HCT116 (cell line): ENCODE measurements at regions not wholly inside any gene's neighbourhood (a gene's known extent, or its start where the extent isn't known, plus 50 kb on each side); places are given as distances from the start of the nearest gene placed in this dataset.

Experiments
- ATAC-seq: fragments of 200-7000 bp; cut with Tn5 transposase; 2 replicates; pipeline ENCODE4 v1.9.1; 2020; ENCODE audit warnings: mild to moderate bottlenecking, moderate library complexity
- BruUV-seq: library from RNA; stranded (reverse); fragments of 400-500 nt; replicated peaks from 2 replicates; lab custom pipeline; 2021; lab: Mats Ljungman, UMichigan
- CTCF ChIA-PET: fragments of 300-600 bp; sonication (Branson Sonifier 250); formaldehyde crosslinking; loops from one replicate; lab custom pipeline; 2021; ENCODE audit warnings: antibody characterized with exemption; lab: Charles Lee
- POLR2A ChIA-PET: fragments of 300-600, 350-600 bp; sonication (Branson Sonifier 250); formaldehyde crosslinking; loops from one replicate; lab custom pipeline; 2021; ENCODE audit warnings: antibody characterized with exemption; lab: Charles Lee
- RAD21 ChIA-PET, 2 experiments: fragments of 300-600 bp; sonication (Branson Sonifier 250); formaldehyde crosslinking; loops; one replicate each; lab custom pipeline; 2023; ENCODE audit warnings: low total read pairs in 2 of 2; ENCODE audit not compliant: uncharacterized antibody in 2 of 2, unreplicated experiment in 2 of 2, low non-redundant PET in 1 of 2; lab: Charles Lee
- DNase-seq: peaks from one replicate; pipeline ENCODE4 v3.0.0-alpha.2; 2010; ENCODE audit warnings: low read depth, low spot score
- H2AFZ ChIP-seq: fragments of 200-600 bp; shearing (Covaris generic), sonication (generic); 2 replicates; pipeline ENCODE4 v1.6.1; 2017; ENCODE audit warnings: low read depth, mixed run types, mixed read lengths, antibody characterized with exemption, low read length; ENCODE audit not compliant: poor library complexity, severe bottlenecking
- H3K27ac ChIP-seq: 2 replicates; pipeline ENCODE4 v1.5.1; 2012; ENCODE audit warnings: low read depth, low read length
- H3K27me3 ChIP-seq: fragments of 200-600 bp; sonication (generic); 2 replicates; pipeline ENCODE4 v1.6.1; 2016; ENCODE audit warnings: mixed run types, low read length, mixed read lengths; ENCODE audit not compliant: insufficient read depth
- H3K36me3 ChIP-seq, 2 experiments: fragments of 200-500 bp in 1 of 2; fragments of 200-600 bp in 1 of 2; sonication (Bioruptor generic) in 1 of 2; sonication (generic) in 1 of 2; 2 replicates each; pipeline versions ENCODE4 v1.5.1 to v1.6.1; 2014 to 2016; ENCODE audit warnings: low read length in 2 of 2, inconsistent platforms in 1 of 2, mixed read lengths in 1 of 2, mixed run types in 1 of 2; ENCODE audit not compliant: insufficient read depth in 2 of 2, control insufficient read depth in 1 of 2
- H3K4me1 ChIP-seq, 2 experiments: fragments of 200-600 bp in 1 of 2; sonication (generic) in 1 of 2; 2 replicates each; pipeline versions ENCODE4 v1.5.1 to v1.6.1; 2012 to 2017; ENCODE audit warnings: low read length in 2 of 2, inconsistent platforms in 1 of 2, mild to moderate bottlenecking in 1 of 2, mixed read lengths in 1 of 2, mixed run types in 1 of 2, moderate library complexity in 1 of 2; ENCODE audit not compliant: insufficient read depth in 2 of 2, control insufficient read depth in 1 of 2
- H3K4me2 ChIP-seq: fragments of 200-600 bp; sonication (generic); 2 replicates; pipeline ENCODE4 v1.6.1; 2017; ENCODE audit warnings: mixed run types, low read length, mixed read lengths
- H3K4me3 ChIP-seq, 2 experiments: fragments of 200-600 bp in 1 of 2; sonication (generic) in 1 of 2; replicated peaks in 1 of 2; 2 replicates each; pipeline ENCODE4 v1.5.1; 2011 to 2016; ENCODE audit warnings: low read length in 2 of 2, control low read depth in 1 of 2, low read depth in 1 of 2, mild to moderate bottlenecking in 1 of 2, mixed read lengths in 1 of 2, mixed run types in 1 of 2
- H3K79me2 ChIP-seq: fragments of 200-600 bp; sonication (generic); 2 replicates; pipeline ENCODE4 v1.6.1; 2017; ENCODE audit warnings: mild to moderate bottlenecking, mixed run types, low read length, moderate library complexity, mixed read lengths; ENCODE audit not compliant: insufficient read depth
- H3K9ac ChIP-seq: fragments of 200-600 bp; sonication (generic); 2 replicates; pipeline ENCODE4 v1.6.1; 2016; ENCODE audit warnings: low read length, mixed read lengths
- H3K9me2 ChIP-seq: fragments of 200-600 bp; sonication (generic), shearing (Covaris generic); 2 replicates; pipeline ENCODE4 v1.6.1; 2017; ENCODE audit warnings: mixed run types, mild to moderate bottlenecking, moderate library complexity; ENCODE audit not compliant: insufficient read depth
- H3K9me3 ChIP-seq, 2 experiments: fragments of 200-500 bp in 1 of 2; fragments of 200-600 bp in 1 of 2; sonication (Bioruptor generic) in 1 of 2; sonication (generic) in 1 of 2; 2 replicates each; pipeline ENCODE4 v1.6.1; 2014 to 2017; ENCODE audit warnings: low read length in 2 of 2, mixed read lengths in 2 of 2, inconsistent platforms in 1 of 2, low read depth in 1 of 2, mild to moderate bottlenecking in 1 of 2, mixed run types in 1 of 2, moderate library complexity in 1 of 2; ENCODE audit not compliant: control insufficient read depth in 1 of 2, insufficient read depth in 1 of 2
- H4K20me1 ChIP-seq: fragments of 200-600 bp; sonication (generic), shearing (Covaris generic); 2 replicates; pipeline ENCODE4 v1.6.1; 2017; ENCODE audit warnings: mixed run types, mild to moderate bottlenecking, moderate library complexity; ENCODE audit not compliant: insufficient read depth
- ATF3 ChIP-seq: IDR thresholded peaks from 2 replicates; pipeline ENCODE4 v1.6.1; 2012
- CTCF ChIP-seq, 3 experiments: fragments of 200-600 bp in 1 of 3; sonication (generic) in 1 of 3; IDR thresholded peaks in 2 of 3; conservative IDR thresholded peaks in 1 of 3; 2 replicates each; pipeline ENCODE4 v1.5.1; 2012 to 2017; ENCODE audit warnings: low read depth in 2 of 3, low read length in 2 of 3, antibody characterized with exemption in 1 of 3, borderline replicate concordance in 1 of 3, control low read depth in 1 of 3, mild to moderate bottlenecking in 1 of 3, mixed read lengths in 1 of 3, mixed run types in 1 of 3, moderate library complexity in 1 of 3; ENCODE audit not compliant: insufficient read depth in 1 of 3
- ELF1 ChIP-seq: IDR thresholded peaks from 2 replicates; pipeline ENCODE4 v1.6.1; 2012; ENCODE audit warnings: low read depth, borderline replicate concordance
- FOSL1 ChIP-seq: IDR thresholded peaks from 2 replicates; pipeline ENCODE4 v1.6.1; 2012; ENCODE audit warnings: low read depth
- REST ChIP-seq: IDR thresholded peaks from 2 replicates; pipeline ENCODE4 v1.6.1; 2012; ENCODE audit warnings: low read depth
- SRF ChIP-seq: IDR thresholded peaks from 2 replicates; pipeline ENCODE4 v1.6.1; 2012; ENCODE audit warnings: low read depth
- intact Hi-C: fragments of 100-400 bp; cut with micrococcal nuclease; formaldehyde crosslinking; loops from 2 replicates; pipeline ENCODE4 v1.10.0; 2022

- H3K79me2 ChIP-seq = no peaks in the 10 kb centered on the region
- DNase-seq (no peak), ATAC-seq (no peak)
- H3K9me3 ChIP-seq = no peaks in the 10 kb centered on the region
- ChIA-PET RAD21 (no interaction called here), CTCF (no interaction called here), POLR2A (no interaction called here)
- H3K27ac ChIP-seq = no peak overlapping the region
- no peak overlapping the region for H3K4me3 ChIP-seq
- no peak overlapping the region for H3K9ac ChIP-seq
- H3K4me1 ChIP-seq = no peaks in the 10 kb centered on the region
- intact Hi-C loops = no loop called here
- no peaks in the 10 kb centered on the region for H3K27me3 ChIP-seq
- H3K4me2 ChIP-seq = no peak overlapping the region
- no TSS peak for BruUV-seq
- no peaks in the 10 kb centered on the region for H3K9me2 ChIP-seq
- H4K20me1 ChIP-seq = no peaks in the 10 kb centered on the region
- H3K36me3 ChIP-seq = no peaks in the 10 kb centered on the region
- TF ChIP-seq ATF3 = no peak
- no peak for TF ChIP-seq ELF1
- TF ChIP-seq REST = no peak
- no peak for TF ChIP-seq FOSL1
- TF ChIP-seq SRF = no peak
- no peak overlapping the region for H2AFZ ChIP-seq
Observed at GRCh38 chr4:84031401-84031800, 467.7 kb downstream of the NKX6-1 start.

GRCh38 chr4:84028340-84028739, 470.8 kb downstream of the NKX6-1 start:
- no TSS peak for BruUV-seq
- DNase-seq = peak; percentile 15
- RAD21 ChIA-PET = no interaction called here
- Histone ChIP-seq H3K4me3 (no peak overlapping the region), H4K20me1 (no peaks in the 10 kb centered on the region), H3K9me3 (no peaks in the 10 kb centered on the region), H3K9me2 (no peaks in the 10 kb centered on the region), H3K9ac (no peak overlapping the region), H3K79me2 (no peaks in the 10 kb centered on the region), H3K27ac (no peak overlapping the region)
- peak; percentile 94 for ATAC-seq
- CTCF ChIA-PET = no interaction called here
- intact Hi-C loops = no loop called here
- TF ChIP-seq CTCF (IDR thresholded peaks at IDR 0.05 in 2 of 3, conservative IDR thresholded peaks at IDR 0.05 in 1 of 3; ENCODE audit: borderline replicate concordance in 1 of 3, insufficient read depth in 1 of 3, low read depth in 2 of 3, low read length in 2 of 3) = peak; percentile 5 to 13 (median 12); a peak in 1 of 6 replicates
- no peak for TF ChIP-seq FOSL1
- TF ChIP-seq, all 23 proteins: peak for 1
- H3K36me3 ChIP-seq = no peaks in the 10 kb centered on the region
- no peak overlapping the region for H3K4me2 ChIP-seq
- H3K4me1 ChIP-seq = no peaks in the 10 kb centered on the region
- H2AFZ ChIP-seq = no peak overlapping the region
- POLR2A ChIA-PET = no interaction called here
- no peaks in the 10 kb centered on the region for H3K27me3 ChIP-seq
